ENCODE measurements at regions not wholly inside any gene's neighbourhood (a gene's known extent, or its start where the extent isn't known, plus 50 kb on each side); places are given as distances from the start of the nearest gene placed in this dataset.

DNA sequence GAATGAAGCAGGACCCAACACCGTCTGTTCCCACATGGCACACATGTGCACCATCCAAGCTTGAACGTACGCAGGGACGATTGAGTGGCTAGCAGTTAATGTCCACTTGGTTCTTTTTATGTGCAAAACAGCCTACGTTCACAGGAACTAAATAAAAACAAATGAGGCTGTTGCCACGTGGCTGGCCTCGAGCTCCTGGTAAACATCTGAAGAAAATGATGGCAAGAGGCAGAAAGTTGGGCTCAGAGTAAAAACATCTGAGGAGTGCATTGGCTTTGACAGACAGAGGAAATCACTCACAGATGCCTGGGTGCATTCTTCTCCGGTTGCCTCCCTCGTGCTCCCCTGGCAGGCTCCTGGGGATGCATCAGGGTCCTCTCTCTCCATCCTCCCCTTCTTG lies 177.9 kb downstream of the NRP2 start:
- TF ChIP-seq, protein P1, sequence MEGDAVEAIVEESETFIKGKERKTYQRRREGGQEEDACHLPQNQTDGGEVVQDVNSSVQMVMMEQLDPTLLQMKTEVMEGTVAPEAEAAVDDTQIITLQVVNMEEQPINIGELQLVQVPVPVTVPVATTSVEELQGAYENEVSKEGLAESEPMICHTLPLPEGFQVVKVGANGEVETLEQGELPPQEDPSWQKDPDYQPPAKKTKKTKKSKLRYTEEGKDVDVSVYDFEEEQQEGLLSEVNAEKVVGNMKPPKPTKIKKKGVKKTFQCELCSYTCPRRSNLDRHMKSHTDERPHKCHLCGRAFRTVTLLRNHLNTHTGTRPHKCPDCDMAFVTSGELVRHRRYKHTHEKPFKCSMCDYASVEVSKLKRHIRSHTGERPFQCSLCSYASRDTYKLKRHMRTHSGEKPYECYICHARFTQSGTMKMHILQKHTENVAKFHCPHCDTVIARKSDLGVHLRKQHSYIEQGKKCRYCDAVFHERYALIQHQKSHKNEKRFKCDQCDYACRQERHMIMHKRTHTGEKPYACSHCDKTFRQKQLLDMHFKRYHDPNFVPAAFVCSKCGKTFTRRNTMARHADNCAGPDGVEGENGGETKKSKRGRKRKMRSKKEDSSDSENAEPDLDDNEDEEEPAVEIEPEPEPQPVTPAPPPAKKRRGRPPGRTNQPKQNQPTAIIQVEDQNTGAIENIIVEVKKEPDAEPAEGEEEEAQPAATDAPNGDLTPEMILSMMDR (optimal IDR thresholded peaks at IDR 0.05 in 1 of 3, IDR thresholded peaks at IDR 0.05 in 1 of 3, conservative IDR thresholded peaks at IDR 0.05 in 1 of 3; ENCODE audit: extremely low read depth in 1 of 3, insufficient read depth in 2 of 3, low read length in 3 of 3), result no peak
- TF ChIP-seq EZH2 (IDR thresholded peaks at IDR 0.05; ENCODE audit: low read length), result no peak

Measured in keratinocyte (primary cell).